Liver (tissue), 8 donors: ENCODE measurements at regions not wholly inside any gene's neighbourhood (a gene's known extent, or its start where the extent isn't known, plus 50 kb on each side); places are given as distances from the start of the nearest gene placed in this dataset.

ENCODE experiments used
- DNase-seq: peaks from one replicate; pipeline ENCODE4 v3.0.0-alpha.2; 2017; ENCODE audit warnings: low spot score
- H3K27ac ChIP-seq, 2 donors: one replicate each; pipeline ENCODE4 v1.7.0; 2013; ENCODE audit warnings: inconsistent platforms in 2 of 2, low read length in 2 of 2, control low read depth in 1 of 2, low read depth in 1 of 2, mild to moderate bottlenecking in 1 of 2
- H3K27me3 ChIP-seq, 4 donors: one replicate each; pipeline versions ENCODE4 v1.6.1 to v1.7.0; 2013; ENCODE audit warnings: low read length in 3 of 4, inconsistent platforms in 1 of 4, mild to moderate bottlenecking in 1 of 4, moderate library complexity in 1 of 4; ENCODE audit not compliant: control insufficient read depth in 4 of 4, insufficient read depth in 4 of 4
- H3K36me3 ChIP-seq, 4 donors: one replicate each; pipeline versions ENCODE4 v1.6.1 to v1.7.0; 2013; ENCODE audit warnings: low read length in 3 of 4, mild to moderate bottlenecking in 3 of 4, low read depth in 1 of 4, moderate library complexity in 1 of 4; ENCODE audit not compliant: control insufficient read depth in 4 of 4, insufficient read depth in 3 of 4
- H3K4me1 ChIP-seq, 4 donors: one replicate each; pipeline versions ENCODE4 v1.6.1 to v1.7.0; 2013; ENCODE audit warnings: low read length in 3 of 4, mild to moderate bottlenecking in 3 of 4, moderate library complexity in 1 of 4; ENCODE audit not compliant: control insufficient read depth in 4 of 4, insufficient read depth in 4 of 4
- H3K4me3 ChIP-seq, 3 donors: one replicate each; pipeline versions ENCODE4 v1.6.1 to v1.7.0; 2013; ENCODE audit warnings: low read length in 3 of 3, control low read depth in 1 of 3, low read depth in 1 of 3, mild to moderate bottlenecking in 1 of 3
- H3K9ac ChIP-seq, 2 donors: one replicate each; pipeline ENCODE4 v1.7.0; 2013; ENCODE audit warnings: low read length in 2 of 2, mild to moderate bottlenecking in 2 of 2, moderate library complexity in 2 of 2, control low read depth in 1 of 2, low read depth in 1 of 2
- H3K9me3 ChIP-seq, 4 donors: one replicate each; pipeline versions ENCODE4 v1.6.1 to v1.7.0; 2013; ENCODE audit warnings: low read length in 3 of 4; ENCODE audit not compliant: control insufficient read depth in 4 of 4
- EGR1 ChIP-seq, 2 donors: IDR thresholded peaks; 2 replicates each; pipeline ENCODE4 v1.6.1; 2016 to 2018; ENCODE audit warnings: antibody characterized with exemption in 2 of 2, low read depth in 2 of 2
- FOXA1 ChIP-seq: IDR thresholded peaks from 2 replicates; pipeline ENCODE4 v1.6.1; 2016; ENCODE audit warnings: antibody characterized with exemption
- FOXA2 ChIP-seq: IDR thresholded peaks from 2 replicates; pipeline ENCODE4 v1.6.1; 2016; ENCODE audit warnings: antibody characterized with exemption
- GABPA ChIP-seq, 2 donors: IDR thresholded peaks in 1 of 2; conservative IDR thresholded peaks in 1 of 2; 2 replicates each; pipeline ENCODE4 v1.6.1; 2016; ENCODE audit warnings: antibody characterized with exemption in 2 of 2, mild to moderate bottlenecking in 1 of 2, moderate library complexity in 1 of 2
- HNF4A ChIP-seq, 2 donors: conservative IDR thresholded peaks; 2 replicates each; pipeline ENCODE4 v1.6.1; 2016; ENCODE audit warnings: antibody characterized with exemption in 2 of 2, mild to moderate bottlenecking in 2 of 2
- HNF4G ChIP-seq: IDR thresholded peaks from 2 replicates; pipeline ENCODE4 v1.6.1; 2016; ENCODE audit warnings: antibody characterized with exemption
- JUND ChIP-seq, 2 donors: IDR thresholded peaks; 2 replicates each; pipeline ENCODE4 v1.6.1; 2016; ENCODE audit warnings: antibody characterized with exemption in 2 of 2
- NR2F2 ChIP-seq: IDR thresholded peaks from 2 replicates; pipeline ENCODE4 v1.6.1; 2016; ENCODE audit warnings: antibody characterized with exemption
- RAD21 ChIP-seq, 2 donors: IDR thresholded peaks; 2 replicates each; pipeline ENCODE4 v1.6.1; 2016; ENCODE audit warnings: antibody characterized with exemption in 2 of 2, mild to moderate bottlenecking in 2 of 2
- RXRA ChIP-seq, 2 donors: IDR thresholded peaks; 2 replicates each; pipeline ENCODE4 v1.6.1; 2017 to 2018; ENCODE audit warnings: antibody characterized with exemption in 2 of 2, mild to moderate bottlenecking in 1 of 2
- SP1 ChIP-seq: IDR thresholded peaks from 2 replicates; pipeline ENCODE4 v1.6.1; 2018; ENCODE audit warnings: antibody characterized with exemption, mild to moderate bottlenecking
- TAF1 ChIP-seq: conservative IDR thresholded peaks from 2 replicates; pipeline ENCODE4 v1.6.1; 2016; ENCODE audit warnings: antibody characterized with exemption, mild to moderate bottlenecking
- YY1 ChIP-seq: IDR thresholded peaks from 2 replicates; pipeline ENCODE4 v1.6.1; 2016; ENCODE audit warnings: antibody characterized with exemption, mild to moderate bottlenecking
- WGBS: extraction: QIAGEN DNeasy Blood & Tissue Kit; methylation state at CpG from one replicate; pipeline ENCODE4 v1.1.7; 2013; 5-methylcytosine and 5-hydroxymethylcytosine counted together
- TF ChIP-seq, protein P1 (sequence below): IDR thresholded peaks from 2 replicates; pipeline ENCODE4 v1.6.1; 2016; ENCODE audit warnings: antibody characterized with exemption, mild to moderate bottlenecking
- TF ChIP-seq, protein P2 (sequence below): IDR thresholded peaks from 2 replicates; pipeline ENCODE4 v1.6.1; 2016; ENCODE audit warnings: antibody characterized with exemption
- TF ChIP-seq, protein P3 (sequence below): IDR thresholded peaks from 2 replicates; pipeline ENCODE4 v1.6.1; 2016; ENCODE audit warnings: antibody characterized with exemption
- TF ChIP-seq, protein P4 (sequence below): IDR thresholded peaks from 2 replicates; pipeline ENCODE4 v1.6.1; 2016; ENCODE audit warnings: antibody characterized with exemption
- TF ChIP-seq, protein P5 (sequence below): fragments of 150-350 bp; IDR thresholded peaks from 2 replicates; pipeline ENCODE4 v1.5.1; 2017; ENCODE audit warnings: improper control_type of control experiment, low read depth, low read length; ENCODE audit not compliant: missing input control
- donor health status: healthy.
- donor health status: healthy.
- donor health status: healthy.
- donor health status: healthy.
- donor health status: healthy.

DNA sequence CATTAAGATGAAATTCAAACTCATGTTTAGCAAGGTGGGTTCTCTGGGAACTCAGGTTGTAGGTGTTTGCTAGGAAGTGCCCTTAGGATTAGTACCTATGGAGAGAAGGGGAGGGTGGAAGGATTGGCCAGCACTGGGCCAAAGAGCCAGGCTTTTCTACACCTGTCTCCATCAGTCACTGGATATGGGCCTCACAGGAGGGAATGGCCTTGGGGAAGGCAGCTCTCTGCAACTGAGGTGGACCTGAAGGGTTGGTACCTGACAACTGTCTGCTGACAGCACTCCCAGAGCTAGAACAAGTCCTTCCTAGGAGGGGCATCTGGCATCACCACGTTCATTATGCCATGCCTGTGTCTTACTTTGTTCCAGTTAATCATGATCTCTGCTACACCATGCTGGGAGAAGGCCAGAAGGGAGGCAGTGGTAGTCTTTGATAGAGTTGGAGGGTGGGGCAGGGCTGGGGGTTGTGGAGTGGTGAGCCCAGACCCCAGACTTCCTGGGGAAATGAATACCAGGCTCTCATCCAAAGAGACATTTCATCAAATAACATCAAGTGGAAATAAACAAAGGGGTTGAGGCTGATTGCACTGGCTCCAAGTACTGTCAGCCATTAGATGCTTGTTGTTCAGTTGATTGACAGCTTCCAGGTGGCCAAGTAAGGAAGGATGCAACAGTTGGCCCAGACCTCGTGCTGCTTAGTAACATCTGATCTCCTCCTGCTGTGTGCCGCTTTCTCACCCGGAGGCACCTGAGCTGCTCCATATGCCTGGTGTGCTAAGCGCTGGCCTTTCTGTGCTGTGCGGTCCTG is 70.6 kb upstream of the PIK3CG start:
- Histone ChIP-seq H3K27me3 (peaks cover 0 to 3% (median 0%) of the 10 kb centered on the region in 4 donors), H3K36me3 (no peaks in the 10 kb centered on the region), H3K9me3 (no peaks in the 10 kb centered on the region), H3K9ac (no peak overlapping the region), H3K4me3 (no peak overlapping the region), H3K27ac (no peak overlapping the region), H3K4me1 (no peaks in the 10 kb centered on the region)
- WGBS = 72% methylated on average over 6 of the region's 6 CpGs
- no peak for TF ChIP-seq FOXA1
- no peak for TF ChIP-seq JUND (IDR thresholded peaks at IDR 0.05)
- TF ChIP-seq, protein P1, sequence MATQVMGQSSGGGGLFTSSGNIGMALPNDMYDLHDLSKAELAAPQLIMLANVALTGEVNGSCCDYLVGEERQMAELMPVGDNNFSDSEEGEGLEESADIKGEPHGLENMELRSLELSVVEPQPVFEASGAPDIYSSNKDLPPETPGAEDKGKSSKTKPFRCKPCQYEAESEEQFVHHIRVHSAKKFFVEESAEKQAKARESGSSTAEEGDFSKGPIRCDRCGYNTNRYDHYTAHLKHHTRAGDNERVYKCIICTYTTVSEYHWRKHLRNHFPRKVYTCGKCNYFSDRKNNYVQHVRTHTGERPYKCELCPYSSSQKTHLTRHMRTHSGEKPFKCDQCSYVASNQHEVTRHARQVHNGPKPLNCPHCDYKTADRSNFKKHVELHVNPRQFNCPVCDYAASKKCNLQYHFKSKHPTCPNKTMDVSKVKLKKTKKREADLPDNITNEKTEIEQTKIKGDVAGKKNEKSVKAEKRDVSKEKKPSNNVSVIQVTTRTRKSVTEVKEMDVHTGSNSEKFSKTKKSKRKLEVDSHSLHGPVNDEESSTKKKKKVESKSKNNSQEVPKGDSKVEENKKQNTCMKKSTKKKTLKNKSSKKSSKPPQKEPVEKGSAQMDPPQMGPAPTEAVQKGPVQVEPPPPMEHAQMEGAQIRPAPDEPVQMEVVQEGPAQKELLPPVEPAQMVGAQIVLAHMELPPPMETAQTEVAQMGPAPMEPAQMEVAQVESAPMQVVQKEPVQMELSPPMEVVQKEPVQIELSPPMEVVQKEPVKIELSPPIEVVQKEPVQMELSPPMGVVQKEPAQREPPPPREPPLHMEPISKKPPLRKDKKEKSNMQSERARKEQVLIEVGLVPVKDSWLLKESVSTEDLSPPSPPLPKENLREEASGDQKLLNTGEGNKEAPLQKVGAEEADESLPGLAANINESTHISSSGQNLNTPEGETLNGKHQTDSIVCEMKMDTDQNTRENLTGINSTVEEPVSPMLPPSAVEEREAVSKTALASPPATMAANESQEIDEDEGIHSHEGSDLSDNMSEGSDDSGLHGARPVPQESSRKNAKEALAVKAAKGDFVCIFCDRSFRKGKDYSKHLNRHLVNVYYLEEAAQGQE = no peak
- TF ChIP-seq RAD21 (IDR thresholded peaks at IDR 0.05) = no peak
- TF ChIP-seq FOXA2 = no peak
- TF ChIP-seq, protein P2, sequence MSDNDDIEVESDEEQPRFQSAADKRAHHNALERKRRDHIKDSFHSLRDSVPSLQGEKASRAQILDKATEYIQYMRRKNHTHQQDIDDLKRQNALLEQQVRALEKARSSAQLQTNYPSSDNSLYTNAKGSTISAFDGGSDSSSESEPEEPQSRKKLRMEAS = no peak
- TF ChIP-seq HNF4G = no peak
- no peak for TF ChIP-seq HNF4A (conservative IDR thresholded peaks at IDR 0.05)
- TF ChIP-seq, protein P3, sequence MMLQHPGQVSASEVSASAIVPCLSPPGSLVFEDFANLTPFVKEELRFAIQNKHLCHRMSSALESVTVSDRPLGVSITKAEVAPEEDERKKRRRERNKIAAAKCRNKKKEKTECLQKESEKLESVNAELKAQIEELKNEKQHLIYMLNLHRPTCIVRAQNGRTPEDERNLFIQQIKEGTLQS = no peak
- no peak for TF ChIP-seq SP1
- TF ChIP-seq GABPA (IDR thresholded peaks at IDR 0.05 in 1 of 2, conservative IDR thresholded peaks at IDR 0.05 in 1 of 2) = no peak
- no peak for TF ChIP-seq RXRA (IDR thresholded peaks at IDR 0.05)
- no peak for TF ChIP-seq YY1
- TF ChIP-seq, protein P4, sequence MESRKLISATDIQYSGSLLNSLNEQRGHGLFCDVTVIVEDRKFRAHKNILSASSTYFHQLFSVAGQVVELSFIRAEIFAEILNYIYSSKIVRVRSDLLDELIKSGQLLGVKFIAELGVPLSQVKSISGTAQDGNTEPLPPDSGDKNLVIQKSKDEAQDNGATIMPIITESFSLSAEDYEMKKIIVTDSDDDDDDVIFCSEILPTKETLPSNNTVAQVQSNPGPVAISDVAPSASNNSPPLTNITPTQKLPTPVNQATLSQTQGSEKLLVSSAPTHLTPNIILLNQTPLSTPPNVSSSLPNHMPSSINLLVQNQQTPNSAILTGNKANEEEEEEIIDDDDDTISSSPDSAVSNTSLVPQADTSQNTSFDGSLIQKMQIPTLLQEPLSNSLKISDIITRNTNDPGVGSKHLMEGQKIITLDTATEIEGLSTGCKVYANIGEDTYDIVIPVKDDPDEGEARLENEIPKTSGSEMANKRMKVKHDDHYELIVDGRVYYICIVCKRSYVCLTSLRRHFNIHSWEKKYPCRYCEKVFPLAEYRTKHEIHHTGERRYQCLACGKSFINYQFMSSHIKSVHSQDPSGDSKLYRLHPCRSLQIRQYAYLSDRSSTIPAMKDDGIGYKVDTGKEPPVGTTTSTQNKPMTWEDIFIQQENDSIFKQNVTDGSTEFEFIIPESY = no peak
- TF ChIP-seq NR2F2 = no peak
- TF ChIP-seq EGR1 (IDR thresholded peaks at IDR 0.05; ENCODE audit: low read depth in 2 of 2) = no peak
- TF ChIP-seq TAF1 = no peak
- TF ChIP-seq, protein P5, sequence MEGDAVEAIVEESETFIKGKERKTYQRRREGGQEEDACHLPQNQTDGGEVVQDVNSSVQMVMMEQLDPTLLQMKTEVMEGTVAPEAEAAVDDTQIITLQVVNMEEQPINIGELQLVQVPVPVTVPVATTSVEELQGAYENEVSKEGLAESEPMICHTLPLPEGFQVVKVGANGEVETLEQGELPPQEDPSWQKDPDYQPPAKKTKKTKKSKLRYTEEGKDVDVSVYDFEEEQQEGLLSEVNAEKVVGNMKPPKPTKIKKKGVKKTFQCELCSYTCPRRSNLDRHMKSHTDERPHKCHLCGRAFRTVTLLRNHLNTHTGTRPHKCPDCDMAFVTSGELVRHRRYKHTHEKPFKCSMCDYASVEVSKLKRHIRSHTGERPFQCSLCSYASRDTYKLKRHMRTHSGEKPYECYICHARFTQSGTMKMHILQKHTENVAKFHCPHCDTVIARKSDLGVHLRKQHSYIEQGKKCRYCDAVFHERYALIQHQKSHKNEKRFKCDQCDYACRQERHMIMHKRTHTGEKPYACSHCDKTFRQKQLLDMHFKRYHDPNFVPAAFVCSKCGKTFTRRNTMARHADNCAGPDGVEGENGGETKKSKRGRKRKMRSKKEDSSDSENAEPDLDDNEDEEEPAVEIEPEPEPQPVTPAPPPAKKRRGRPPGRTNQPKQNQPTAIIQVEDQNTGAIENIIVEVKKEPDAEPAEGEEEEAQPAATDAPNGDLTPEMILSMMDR = no peak
- no peak for DNase-seq
